Ishikawa (cell line): ENCODE measurements at regions not wholly inside any gene's neighbourhood (a gene's known extent, or its start where the extent isn't known, plus 50 kb on each side); places are given as distances from the start of the nearest gene placed in this dataset.

Source experiments
- CEBPB ChIP-seq: IDR thresholded peaks from 2 replicates; pipeline ENCODE4 v1.6.1; 2012
- CREB1 ChIP-seq: IDR thresholded peaks from 2 replicates; pipeline ENCODE4 v1.6.1; 2012; ENCODE audit warnings: low read depth
- EGR1 ChIP-seq: IDR thresholded peaks from 2 replicates; pipeline ENCODE4 v1.6.1; 2012
- EP300 ChIP-seq: IDR thresholded peaks from 2 replicates; pipeline ENCODE4 v1.6.1; 2012; ENCODE audit warnings: borderline replicate concordance
- FOXM1 ChIP-seq: IDR thresholded peaks from 2 replicates; pipeline ENCODE4 v1.6.1; 2012; ENCODE audit warnings: low read depth, borderline replicate concordance
- NFIC ChIP-seq: IDR thresholded peaks from 2 replicates; pipeline ENCODE4 v1.6.1; 2012
- RAD21 ChIP-seq: IDR thresholded peaks from 2 replicates; pipeline ENCODE4 v1.6.1; 2012; ENCODE audit warnings: low read depth
- TAF1 ChIP-seq: IDR thresholded peaks from 2 replicates; pipeline ENCODE4 v1.6.1; 2012; ENCODE audit warnings: low read depth, mild to moderate bottlenecking
- TCF12 ChIP-seq: IDR thresholded peaks from 2 replicates; pipeline ENCODE4 v1.6.1; 2012; ENCODE audit warnings: low read depth
- TEAD4 ChIP-seq: IDR thresholded peaks from 2 replicates; pipeline ENCODE4 v1.6.1; 2012
- YY1 ChIP-seq: IDR thresholded peaks from 2 replicates; pipeline ENCODE4 v1.6.1; 2012; ENCODE audit warnings: low read depth
- ZBTB7A ChIP-seq: IDR thresholded peaks from 2 replicates; pipeline ENCODE4 v1.6.1; 2012; ENCODE audit warnings: low read depth
- TF ChIP-seq, protein P1 (sequence below): IDR thresholded peaks from 2 replicates; pipeline ENCODE4 v1.6.1; 2012; ENCODE audit warnings: low read depth, mild to moderate bottlenecking
- TF ChIP-seq, protein P2 (sequence below): IDR thresholded peaks from 2 replicates; pipeline ENCODE4 v1.6.1; 2012
- TF ChIP-seq, protein P3 (sequence below): IDR thresholded peaks from 2 replicates; pipeline ENCODE4 v1.6.1; 2012

DNA sequence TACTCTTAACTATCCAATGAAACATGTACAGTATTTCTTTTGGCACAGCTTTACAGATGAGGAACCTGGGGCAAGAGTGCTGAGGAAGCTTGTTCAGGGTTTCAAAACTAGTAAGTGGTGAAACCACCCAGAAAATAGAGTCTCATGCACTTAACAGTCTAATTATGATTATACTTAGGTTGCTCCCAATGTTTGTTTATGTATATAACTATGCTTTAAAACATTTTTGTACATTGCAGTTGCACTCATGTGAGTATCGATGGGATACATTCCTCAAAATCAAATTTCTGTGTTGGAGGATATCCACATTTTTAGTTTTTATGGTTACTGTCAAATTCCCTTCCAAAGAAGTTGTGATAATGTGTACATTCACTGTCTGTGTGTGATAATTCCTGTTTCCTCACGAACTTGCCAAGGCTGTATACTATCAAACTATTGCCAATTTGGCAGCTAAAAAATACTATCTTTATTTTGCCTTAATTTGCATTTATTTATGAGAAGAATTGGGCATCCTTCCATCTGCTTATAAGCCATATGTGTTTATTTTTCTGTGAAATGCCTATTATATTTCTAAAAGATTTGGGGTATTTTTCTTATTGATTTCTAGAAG lies 143.9 kb upstream of the SSTR1 start:
- TF ChIP-seq RAD21 (no peak), EP300 (no peak), NFIC (no peak), TAF1 (no peak), YY1 (no peak), TCF12 (no peak), CEBPB (no peak), EGR1 (no peak), ZBTB7A (no peak), FOXM1 (no peak), CREB1 (no peak), TEAD4 (no peak)
- TF ChIP-seq, protein P1, sequence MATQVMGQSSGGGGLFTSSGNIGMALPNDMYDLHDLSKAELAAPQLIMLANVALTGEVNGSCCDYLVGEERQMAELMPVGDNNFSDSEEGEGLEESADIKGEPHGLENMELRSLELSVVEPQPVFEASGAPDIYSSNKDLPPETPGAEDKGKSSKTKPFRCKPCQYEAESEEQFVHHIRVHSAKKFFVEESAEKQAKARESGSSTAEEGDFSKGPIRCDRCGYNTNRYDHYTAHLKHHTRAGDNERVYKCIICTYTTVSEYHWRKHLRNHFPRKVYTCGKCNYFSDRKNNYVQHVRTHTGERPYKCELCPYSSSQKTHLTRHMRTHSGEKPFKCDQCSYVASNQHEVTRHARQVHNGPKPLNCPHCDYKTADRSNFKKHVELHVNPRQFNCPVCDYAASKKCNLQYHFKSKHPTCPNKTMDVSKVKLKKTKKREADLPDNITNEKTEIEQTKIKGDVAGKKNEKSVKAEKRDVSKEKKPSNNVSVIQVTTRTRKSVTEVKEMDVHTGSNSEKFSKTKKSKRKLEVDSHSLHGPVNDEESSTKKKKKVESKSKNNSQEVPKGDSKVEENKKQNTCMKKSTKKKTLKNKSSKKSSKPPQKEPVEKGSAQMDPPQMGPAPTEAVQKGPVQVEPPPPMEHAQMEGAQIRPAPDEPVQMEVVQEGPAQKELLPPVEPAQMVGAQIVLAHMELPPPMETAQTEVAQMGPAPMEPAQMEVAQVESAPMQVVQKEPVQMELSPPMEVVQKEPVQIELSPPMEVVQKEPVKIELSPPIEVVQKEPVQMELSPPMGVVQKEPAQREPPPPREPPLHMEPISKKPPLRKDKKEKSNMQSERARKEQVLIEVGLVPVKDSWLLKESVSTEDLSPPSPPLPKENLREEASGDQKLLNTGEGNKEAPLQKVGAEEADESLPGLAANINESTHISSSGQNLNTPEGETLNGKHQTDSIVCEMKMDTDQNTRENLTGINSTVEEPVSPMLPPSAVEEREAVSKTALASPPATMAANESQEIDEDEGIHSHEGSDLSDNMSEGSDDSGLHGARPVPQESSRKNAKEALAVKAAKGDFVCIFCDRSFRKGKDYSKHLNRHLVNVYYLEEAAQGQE: no peak
- TF ChIP-seq, protein P2, sequence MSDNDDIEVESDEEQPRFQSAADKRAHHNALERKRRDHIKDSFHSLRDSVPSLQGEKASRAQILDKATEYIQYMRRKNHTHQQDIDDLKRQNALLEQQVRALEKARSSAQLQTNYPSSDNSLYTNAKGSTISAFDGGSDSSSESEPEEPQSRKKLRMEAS: no peak
- TF ChIP-seq, protein P3, sequence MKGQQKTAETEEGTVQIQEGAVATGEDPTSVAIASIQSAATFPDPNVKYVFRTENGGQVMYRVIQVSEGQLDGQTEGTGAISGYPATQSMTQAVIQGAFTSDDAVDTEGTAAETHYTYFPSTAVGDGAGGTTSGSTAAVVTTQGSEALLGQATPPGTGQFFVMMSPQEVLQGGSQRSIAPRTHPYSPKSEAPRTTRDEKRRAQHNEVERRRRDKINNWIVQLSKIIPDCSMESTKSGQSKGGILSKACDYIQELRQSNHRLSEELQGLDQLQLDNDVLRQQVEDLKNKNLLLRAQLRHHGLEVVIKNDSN: no peak

DNA sequence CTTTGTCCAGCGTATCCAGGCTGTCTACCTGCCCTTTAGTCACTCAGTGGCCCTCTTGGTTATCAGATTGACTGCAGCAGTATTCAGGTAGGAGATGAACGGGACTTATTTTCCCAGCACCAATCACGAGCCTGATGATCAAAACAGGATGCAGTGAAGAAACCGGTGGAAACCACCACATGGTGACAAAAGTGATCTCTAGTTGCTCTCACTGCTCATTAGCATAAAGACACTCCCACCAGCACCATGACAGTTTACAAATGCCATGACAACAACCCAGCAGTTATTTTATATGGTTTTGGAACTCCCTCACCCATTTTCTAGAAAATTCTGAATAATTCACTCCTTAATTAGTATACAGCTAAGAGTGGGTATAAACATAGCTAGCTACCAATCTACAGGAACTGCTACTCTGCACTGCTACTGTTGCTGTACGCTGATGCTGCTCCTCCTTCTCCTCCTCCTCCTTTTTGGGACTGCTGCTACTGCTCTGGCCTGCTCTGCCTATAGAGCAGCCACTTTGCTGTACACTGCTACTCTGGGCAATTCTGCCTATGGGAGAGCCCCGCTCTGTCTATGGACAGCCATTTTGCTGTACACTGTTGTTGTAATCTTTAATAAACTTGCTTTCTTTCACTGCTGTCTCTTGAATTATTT lies 142.5 kb upstream of the SSTR1 start:
- TF ChIP-seq YY1: no peak

DNA sequence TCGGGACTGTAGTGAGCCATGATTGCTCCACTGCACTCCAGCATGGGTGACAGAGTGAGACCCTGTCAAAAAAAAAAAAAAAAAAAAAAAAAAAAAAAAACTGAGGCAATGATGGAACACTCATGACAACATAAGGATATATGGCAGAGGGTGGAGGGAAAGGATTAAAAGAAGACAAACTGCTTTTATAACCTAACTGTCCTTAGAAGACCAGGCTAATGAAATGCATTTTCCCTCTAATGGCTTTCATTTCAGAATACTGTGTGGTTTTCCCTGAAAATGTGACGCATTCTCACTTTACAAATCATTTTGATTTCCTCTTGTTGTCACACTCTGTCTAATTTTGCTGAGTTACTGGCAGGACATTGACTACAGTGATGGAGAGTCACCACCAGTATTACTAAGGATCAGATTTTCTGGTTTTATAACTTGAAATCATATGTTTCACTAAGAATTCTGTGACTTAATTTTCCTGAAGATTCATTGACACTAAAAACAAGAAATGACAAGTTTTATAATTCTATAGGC lies 137.6 kb upstream of the SSTR1 start:
- TF ChIP-seq CEBPB (no peak), EGR1 (no peak), CREB1 (no peak), RAD21 (no peak), FOXM1 (no peak), ZBTB7A (no peak), TAF1 (no peak), TEAD4 (no peak), NFIC (no peak), TCF12 (no peak)
- TF ChIP-seq, protein P2: no peak
- TF ChIP-seq, protein P3: no peak
- TF ChIP-seq, protein P1: no peak

DNA sequence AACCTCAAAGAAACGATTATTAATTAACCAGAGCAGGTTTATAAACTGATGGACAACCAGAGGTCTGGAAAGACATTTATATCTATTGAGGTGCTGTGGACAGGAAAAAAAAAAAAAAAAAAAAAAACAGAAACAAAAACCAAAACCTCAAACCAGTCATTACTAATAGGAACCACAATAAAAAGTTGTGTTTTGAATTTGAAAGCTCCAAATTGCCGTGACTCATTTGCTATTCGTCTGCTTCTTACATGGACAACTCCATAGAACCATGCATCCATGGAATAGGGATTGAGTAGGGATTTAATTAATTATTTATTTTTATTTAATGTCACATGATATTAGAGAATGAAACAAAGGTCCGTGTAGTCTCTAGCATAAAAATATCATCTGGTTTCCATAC lies 134.1 kb upstream of the SSTR1 start:
- TF ChIP-seq NFIC (no peak), EGR1 (no peak), TAF1 (no peak), FOXM1 (no peak), CEBPB (no peak), YY1 (no peak), EP300 (no peak), CREB1 (no peak), TEAD4 (no peak), TCF12 (no peak)
- TF ChIP-seq, protein P3: no peak
- TF ChIP-seq, protein P2: no peak
- TF ChIP-seq, protein P1: no peak
